ENCODE measurements at regions not wholly inside any gene's neighbourhood (a gene's known extent, or its start where the extent isn't known, plus 50 kb on each side); places are given as distances from the start of the nearest gene placed in this dataset.
"Not testable (repeated sequence)": the region's sequence is repeated elsewhere in the genome, so short reads cannot be mapped to it uniquely, and the experiment has no call there.

GRCh38 chr3:15851735-15852134 lies 54.0 kb upstream of the ANKRD28 start:
- DNase-seq: no peak

DNA sequence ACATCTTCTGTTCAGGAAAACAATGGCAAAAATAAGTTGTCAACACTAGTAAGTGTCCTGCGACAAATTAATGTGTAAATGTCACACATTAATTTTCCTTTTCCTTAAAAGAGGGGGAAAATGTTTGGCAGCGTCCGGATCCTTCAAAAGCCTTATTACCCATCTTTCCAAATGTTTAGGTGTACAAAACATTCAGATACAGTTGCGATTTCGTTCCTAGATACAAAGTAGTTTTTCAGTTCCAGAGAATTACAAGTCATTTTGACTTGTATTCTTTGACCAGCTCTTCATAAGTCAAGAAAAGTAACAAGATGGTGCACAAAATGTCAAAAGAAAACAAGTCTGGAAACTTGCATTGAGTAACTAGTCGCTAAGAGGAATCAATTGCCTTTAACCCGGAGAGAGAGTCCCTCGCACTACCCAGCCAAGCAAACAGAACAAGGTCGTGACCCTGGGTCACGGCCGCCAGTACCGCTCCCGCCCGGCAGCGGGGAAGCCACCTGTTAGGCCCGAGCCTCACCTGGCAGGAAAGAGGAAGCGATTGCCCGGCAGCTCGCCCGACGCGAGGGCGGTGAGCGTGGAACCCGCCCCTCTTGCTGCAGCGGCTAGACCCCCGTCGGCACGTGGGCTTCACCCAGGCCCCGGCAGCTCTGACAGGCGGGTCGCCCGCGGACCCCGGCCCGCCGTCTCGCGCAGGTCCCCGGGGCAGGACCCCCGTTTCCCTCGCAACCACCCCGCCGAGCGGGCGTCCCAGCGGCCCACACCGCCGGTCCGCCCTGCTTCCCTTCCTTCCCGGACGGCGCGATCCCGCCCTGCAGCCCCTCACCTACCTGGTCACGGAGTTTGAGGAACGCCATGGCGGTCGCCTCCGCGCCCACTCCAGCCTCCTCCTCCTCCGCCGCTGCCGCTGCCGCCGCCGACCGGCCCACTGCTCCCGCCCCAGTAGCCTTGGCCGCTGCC lies 61.0 kb upstream of the ANKRD28 start:
- peak; percentile 64 for DNase-seq

DNA sequence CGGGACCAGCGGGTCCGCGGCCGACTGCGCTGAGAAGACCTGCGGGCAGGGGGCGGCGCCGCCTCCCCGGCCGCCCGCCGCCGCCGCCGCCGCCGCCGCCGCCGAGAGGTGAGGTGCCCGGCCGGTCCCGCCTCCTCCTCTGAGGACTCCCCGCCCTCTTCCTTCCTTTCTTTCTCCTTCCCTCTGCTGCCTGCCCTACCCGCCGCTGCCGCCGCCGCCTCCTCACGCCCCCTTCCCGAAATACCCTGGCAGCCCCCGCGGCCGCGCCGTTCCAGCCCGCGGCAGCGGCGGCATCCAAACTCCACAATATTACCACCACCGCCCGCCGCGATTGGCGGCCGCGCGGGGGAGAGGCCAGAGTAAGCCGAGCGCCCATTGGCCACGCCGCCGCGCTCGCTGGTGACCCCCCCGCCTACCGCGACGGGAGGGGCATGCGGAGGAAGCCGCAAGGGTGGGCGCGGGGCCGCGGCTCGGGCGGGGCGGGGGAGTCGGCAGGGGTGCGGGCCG lies 61.8 kb upstream of the ANKRD28 start:
- peak; percentile 90 for DNase-seq

DNA sequence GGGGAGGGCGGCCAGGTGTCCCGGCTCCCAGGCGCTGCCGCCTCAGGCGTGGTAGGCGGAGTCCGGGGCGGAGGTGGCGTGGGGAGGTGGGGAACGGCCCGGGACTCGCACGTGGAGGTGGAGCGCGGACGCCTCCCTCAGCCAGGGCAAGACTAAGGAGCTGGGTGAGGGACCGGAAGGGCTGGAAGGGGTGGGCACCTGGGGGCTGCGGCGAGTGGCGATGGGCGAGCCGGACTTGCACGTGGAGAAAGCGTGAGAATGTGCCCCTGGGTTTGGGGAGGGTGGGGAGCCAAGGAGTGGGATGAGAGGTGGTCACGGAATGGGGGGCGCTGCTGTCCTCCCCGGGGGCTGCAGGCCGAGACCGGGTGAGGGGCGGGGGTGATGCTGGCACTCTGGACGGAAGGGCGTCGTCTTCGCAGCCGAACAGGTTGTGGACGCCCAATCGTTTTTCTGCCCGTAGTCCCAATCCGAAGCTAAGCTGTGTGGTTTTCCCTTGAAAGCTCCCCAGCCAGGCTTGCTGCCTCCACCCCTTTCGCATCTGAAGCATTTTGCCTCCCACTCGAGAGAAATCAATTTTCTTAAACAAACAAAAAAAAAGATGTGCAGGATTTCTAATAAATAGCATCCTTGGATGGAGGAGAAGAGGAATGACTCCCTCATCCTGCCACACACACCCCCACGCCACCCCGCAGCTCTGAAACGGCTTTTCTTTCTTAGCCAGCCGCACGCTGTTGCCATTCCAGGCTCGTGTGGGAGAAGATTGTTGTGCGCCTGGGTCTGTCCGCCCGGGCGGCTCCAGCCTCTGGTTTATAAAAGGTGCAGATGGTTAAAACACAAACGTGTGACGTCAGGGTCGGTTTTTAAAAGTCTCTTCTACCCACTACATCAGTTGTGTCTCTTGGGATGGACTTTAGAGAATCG lies 62.5 kb upstream of the ANKRD28 start:
- peak; percentile 73 for DNase-seq

GRCh38 chr3:15861163-15861562 lies 63.4 kb upstream of the ANKRD28 start:
- peak; percentile 70 for DNase-seq

DNA sequence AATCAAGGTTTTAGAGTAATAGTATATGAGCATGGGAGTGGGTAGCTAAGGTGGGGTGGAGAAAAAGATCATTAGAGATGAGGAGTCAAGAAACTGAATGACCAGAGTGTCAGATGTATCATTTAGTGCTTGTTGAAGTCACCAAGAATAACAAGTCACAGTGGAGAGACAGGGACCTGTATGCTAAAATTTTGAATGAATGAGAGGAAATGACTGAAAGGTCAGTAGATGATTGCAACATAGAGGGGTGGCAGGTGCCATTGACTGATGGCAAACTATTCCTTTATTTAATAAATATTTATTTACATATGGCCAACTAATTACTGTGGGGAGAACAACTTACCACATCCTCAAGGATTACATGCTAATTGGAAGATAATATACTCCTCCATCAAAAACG lies 75.0 kb upstream of the ANKRD28 start:
- no peak for DNase-seq

GRCh38 chr3:15873415-15873814 lies 75.6 kb upstream of the ANKRD28 start:
- DNase-seq: no peak

DNA sequence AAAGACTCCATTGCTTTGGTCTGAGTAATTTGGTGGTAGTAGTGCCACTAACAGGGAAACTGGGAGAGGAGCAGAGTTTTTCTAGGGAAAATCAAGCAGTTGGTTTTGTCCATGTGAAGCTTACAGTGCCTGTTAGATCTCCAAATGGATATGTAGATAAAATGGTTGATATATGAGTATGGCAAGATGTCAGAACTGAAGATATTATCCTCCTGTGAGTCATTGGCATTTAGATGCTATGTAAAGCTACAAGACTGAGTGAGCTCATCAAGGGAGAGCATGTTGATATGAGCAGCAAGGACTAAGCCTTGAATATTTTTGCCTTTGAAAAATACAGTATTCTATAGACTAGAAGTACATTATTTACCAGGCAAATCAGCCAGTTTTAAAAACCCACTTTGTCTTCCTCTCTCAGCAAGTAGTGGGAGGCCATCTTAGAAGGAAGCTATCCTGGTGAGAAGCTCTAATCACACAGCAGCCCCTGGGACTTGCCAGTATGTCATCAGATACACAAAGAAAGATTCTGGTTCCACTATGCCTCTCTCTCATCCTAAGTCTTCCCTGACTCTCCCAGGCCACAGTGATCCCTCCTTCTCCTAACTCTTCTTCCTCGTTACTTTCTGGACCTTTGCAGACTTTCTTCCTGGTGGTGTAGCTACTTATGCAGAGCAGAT lies 77.4 kb upstream of the ANKRD28 start:
- no peak for DNase-seq

- no peak for DNase-seq
These were observed 78.9 kb upstream of the ANKRD28 start for GRCh38 chr3:15876669-15877068.

- DNase-seq: no peak
These were observed 80.0 kb upstream of the ANKRD28 start for GRCh38 chr3:15877813-15878212.

DNA sequence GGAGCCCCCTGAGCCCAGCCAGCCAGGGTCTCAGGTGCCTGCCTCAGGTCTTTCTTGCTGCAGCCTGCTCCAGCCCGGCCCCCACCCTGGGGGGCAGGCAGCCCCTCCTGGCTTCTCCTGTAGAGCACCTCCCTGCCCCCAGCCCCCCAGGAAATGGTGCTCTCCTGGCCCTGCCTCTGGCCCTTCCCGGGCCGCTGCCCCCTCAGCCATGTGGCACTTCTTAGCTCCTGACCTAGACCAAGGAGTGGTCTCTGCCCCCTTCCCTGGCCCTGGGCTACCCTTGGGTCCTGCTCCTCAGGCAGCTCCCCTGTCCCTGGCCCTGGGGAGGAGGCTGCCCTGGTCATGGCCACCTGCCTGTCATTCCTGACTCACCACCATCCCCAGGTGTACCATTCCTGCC lies 82.0 kb upstream of the ANKRD28 start:
- not testable (repeated sequence) for DNase-seq

DNA sequence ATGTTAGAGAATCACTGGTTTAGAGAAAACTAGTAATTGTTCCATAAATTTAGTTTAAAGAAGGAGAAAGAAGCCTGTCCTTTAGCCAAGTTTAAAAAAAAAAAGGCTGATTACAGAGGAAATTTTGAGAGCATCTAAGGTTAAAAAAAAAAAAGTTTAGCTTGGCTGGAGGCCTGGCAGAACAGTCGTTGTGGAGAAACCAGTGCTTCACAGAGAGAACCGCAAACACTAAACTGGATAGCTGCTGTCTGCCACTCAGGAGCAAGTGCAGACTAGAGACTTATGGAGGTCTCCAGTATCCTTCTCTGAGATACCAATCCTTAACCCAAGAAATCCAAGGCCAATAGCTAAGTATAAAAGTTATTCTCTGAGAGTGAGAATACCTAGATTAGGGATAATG lies 84.8 kb upstream of the ANKRD28 start:
- DNase-seq: no peak

DNA sequence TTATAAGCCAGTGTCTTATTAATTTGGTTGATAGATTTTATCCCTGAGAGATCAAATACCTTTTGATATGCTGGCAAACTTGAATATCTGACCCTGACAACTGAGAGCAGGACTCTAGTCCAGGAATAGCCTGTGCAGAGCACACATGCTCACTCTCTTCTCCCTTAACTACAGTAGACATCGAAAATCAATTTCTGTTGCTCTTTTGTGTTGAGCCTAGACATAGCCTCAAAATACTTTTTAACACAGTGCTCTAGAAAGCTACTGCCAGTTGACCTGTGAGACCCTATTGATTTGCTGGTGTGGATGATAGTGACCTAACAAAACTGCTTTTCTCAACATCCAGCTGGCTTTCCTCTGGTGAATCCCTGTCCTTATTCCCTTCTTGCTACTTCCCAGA lies 86.4 kb upstream of the ANKRD28 start:
- DNase-seq: no peak

DNA sequence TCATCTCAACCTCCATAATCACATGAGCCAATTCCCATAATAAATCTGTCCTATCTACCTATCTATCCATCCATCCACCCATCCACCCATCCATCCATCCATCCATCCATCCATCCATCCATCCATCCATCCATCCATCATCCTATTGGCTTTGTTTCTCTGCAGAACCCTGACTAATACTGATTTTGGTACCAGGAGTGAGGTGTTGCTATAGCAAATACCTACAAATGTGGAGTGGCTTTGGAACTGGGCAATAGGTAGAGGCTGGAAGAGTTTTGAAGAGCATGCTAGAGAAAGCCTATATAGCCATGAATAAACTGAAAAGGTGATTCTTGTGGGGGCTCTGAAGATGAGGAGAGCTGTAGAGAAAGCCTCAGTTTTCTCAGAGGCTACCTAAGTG lies 88.7 kb upstream of the ANKRD28 start:
- no peak for DNase-seq

DNA sequence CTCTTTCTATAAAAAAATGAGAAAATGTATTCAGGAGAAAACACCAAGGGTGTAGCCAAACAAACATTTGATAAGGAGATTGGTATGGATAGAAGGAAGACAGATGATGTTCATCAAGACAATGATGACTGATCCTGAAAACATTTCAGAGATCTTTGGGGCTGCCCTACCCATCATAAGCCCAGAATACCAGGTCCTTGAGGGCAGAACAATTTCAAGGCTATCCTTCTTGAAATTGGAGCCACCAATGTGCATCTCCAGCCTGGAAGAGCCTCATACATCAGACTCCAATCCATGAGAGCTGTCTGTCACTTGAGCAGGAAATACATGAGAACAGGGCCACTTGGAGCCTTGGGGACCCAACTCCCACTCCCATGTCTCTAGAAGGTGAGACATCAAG lies 89.5 kb upstream of the ANKRD28 start:
- DNase-seq: no peak

DNA sequence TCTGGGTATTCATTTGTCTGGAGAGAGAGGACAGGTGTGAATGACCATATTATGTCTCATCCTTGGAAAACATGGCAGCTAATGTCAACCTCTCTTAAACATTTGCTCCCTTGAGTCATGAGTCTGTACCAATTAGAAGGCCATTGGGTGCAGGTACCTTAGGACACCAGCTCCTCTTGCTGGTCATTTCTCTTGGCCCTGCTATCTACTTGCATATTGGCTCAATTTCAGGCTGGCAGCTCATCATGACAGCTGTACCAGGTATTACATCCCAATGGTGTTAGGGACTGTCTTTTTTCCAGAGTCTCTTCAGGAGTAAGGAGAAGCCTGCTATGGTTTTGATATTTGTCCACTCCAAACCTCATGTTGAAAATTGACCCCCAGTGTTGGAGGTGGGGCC lies 92.2 kb upstream of the ANKRD28 start:
- no peak for DNase-seq

DNA sequence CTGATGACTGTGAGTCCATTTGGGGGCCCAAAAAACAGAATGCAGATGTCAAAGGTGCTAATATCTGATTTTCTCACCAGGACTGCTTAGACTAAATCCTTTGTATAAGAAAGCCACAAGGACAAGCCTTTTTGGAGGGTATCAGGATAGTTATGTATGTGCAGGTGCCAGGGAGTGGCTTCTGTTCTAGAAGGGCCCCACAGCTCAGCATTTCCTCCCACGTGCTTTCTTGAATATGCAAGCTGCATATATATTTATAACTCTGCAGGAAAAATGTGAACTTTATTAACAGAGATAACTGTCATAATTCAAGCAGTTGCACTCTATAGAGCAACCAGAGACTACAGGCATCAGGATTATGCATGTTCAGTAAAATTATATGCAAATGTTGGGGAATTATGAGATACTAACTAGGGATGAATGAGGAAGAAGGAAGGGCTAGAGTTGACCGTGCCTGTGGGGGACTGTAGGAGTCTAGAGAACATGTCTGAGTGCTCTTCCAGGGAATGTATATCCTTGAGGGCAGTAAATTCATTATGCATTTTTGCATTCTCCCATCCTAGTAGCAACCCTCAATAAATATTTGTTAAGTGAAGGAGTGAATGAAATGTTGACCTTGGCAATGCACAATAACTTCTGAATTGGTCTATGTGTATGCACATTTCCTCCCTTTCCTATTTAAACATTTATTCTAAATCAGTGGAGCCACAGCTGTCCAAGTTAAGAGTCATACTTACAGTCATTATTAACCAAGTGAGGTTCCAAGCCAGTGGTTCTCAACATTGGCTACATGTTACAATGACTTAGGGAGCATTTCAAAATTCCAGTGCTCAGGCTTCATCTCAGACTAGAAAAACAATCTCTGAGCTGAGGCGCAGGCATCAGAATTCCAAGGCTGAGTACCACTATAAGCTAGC lies 94.8 kb upstream of the ANKRD28 start:
- DNase-seq: no peak

DNA sequence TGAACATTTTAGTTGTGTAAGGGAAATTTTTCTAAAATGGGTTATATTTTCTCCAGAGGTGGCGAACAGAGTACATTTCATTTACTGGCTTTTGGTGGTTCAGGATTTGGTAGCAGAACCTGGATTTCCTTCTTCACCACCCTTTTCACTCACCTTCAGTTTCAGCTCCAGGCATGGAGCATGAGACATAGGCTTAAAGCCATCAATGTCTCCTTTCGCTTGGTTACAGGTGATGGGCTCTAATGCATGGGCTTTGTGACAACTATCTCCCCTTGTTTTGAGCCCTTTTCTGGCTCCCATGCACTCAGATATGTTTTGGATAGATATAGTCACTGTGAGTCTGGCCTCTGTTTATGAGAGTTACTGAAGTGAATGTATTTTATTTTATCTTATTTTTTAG lies 96.6 kb upstream of the ANKRD28 start:
- no peak for DNase-seq

DNA sequence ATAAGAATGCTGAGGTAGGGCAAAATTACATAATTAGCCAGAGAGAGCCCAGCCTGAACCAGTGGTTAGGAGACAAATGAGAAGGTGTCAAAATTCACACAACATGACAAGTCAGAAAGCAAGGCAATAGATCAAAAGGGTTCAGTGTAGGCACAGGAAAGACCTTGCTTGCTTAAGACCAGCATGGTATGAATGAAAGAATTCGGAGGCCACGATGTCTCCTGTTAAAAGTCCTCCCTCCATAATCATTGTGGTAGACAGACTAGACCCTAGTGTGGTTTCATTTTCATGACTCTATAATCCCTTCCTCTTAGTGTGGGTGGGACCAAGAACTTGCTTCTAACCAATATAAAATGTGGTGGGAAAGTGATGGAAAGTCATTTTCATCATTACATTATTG lies 98.7 kb upstream of the ANKRD28 start:
- no peak for DNase-seq

DNA sequence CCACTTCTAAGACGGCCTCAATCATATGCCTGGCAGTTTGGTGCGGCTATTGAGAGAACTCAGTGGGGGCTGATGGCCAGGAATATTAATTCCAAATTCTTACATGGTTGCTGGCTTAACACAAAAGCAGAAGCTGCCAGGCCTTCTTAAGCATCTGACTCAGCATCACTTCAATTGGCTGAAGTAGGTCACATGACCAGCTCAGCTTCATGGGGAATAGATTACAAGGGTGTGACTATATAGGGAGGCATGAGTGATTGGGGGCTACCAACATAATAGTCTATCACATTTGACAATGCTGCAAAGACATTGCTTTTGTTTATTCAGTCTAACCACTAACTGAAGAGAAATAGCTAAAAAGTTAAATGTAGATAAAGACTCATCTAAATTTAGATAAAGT lies 101.6 kb upstream of the ANKRD28 start:
- peak; percentile 68 for DNase-seq

- no peak for DNase-seq
These were observed 105.4 kb upstream of the ANKRD28 start for GRCh38 chr3:15903164-15903563.
